K562 (cell line): ENCODE measurements at regions not wholly inside any gene's neighbourhood (a gene's known extent, or its start where the extent isn't known, plus 50 kb on each side); places are given as distances from the start of the nearest gene placed in this dataset.

Source experiments
- BCL6 ChIP-seq: fragments of 250-450 bp; sonication (Bioruptor Pico); IDR thresholded peaks from 2 replicates; pipeline ENCODE4 v1.4.0; 2020
- BHLHE40 ChIP-seq: IDR thresholded peaks from 2 replicates; pipeline ENCODE4 v1.6.1; 2011; ENCODE audit warnings: low read length, improper control_type of control experiment
- CEBPG ChIP-seq, 3 experiments: fragments of 200-800 bp in 1 of 3; sonication (Bioruptor generic) in 1 of 3; sonication (generic) in 1 of 3; formaldehyde crosslinking in 1 of 3; IDR thresholded peaks in 2 of 3; conservative IDR thresholded peaks in 1 of 3; 2 replicates each; pipeline versions ENCODE4 v1.6.1 to v1.8.0; 2016 to 2022; ENCODE audit warnings: missing compliant biosample characterization in 2 of 3, missing genetic modification characterization in 2 of 3, mild to moderate bottlenecking in 1 of 3, missing genetic modification reagents in 1 of 3
- CREBBP ChIP-seq: IDR thresholded peaks from one replicate; pipeline ENCODE4 v1.6.1; 2012; ENCODE audit warnings: low read depth, mild to moderate bottlenecking, control low read depth, inconsistent platforms, low read length
- CSDE1 ChIP-seq, 2 experiments: fragments of 450-650 bp; IDR thresholded peaks; 2 replicates each; pipeline ENCODE4 v1.6.1; 2016; ENCODE audit warnings: mild to moderate bottlenecking in 1 of 2
- DMBX1 ChIP-seq: fragments of 250-450 bp; sonication (Bioruptor Pico); IDR thresholded peaks from 2 replicates; pipeline ENCODE4 v1.8.0; 2022; ENCODE audit warnings: inconsistent platforms, mild to moderate bottlenecking, moderate library complexity, borderline replicate concordance
- DPF2 ChIP-seq: fragments of 450-650 bp; IDR thresholded peaks from 2 replicates; pipeline ENCODE4 v1.6.1; 2016
- IFI16 ChIP-seq: fragments of 250-450 bp; sonication (Bioruptor Pico); IDR thresholded peaks from 2 replicates; pipeline ENCODE4 v2.1.2; 2022; ENCODE audit warnings: mild to moderate bottlenecking, inconsistent platforms
- NFE2 ChIP-seq: IDR thresholded peaks from 2 replicates; pipeline ENCODE4 v1.6.1; 2014; ENCODE audit warnings: antibody characterized with exemption, low read depth
- OTX1 ChIP-seq: fragments of 450-650 bp; formaldehyde crosslinking; IDR thresholded peaks from 2 replicates; pipeline ENCODE4 v1.4.0; 2022; ENCODE audit warnings: mild to moderate bottlenecking
- SIRT6 ChIP-seq: IDR thresholded peaks from one replicate; pipeline ENCODE4 v1.6.1; 2012; ENCODE audit warnings: low read depth, mild to moderate bottlenecking, control low read depth, inconsistent platforms, low read length, moderate library complexity
- SMAD4 ChIP-seq: fragments of 250-450 bp; sonication (Bioruptor Pico); conservative IDR thresholded peaks from 2 replicates; pipeline ENCODE4 v1.8.0; 2021; ENCODE audit warnings: inconsistent platforms, mild to moderate bottlenecking, moderate library complexity
- SNRNP70 ChIP-seq: fragments of 200-400 bp; formaldehyde crosslinking; optimal IDR thresholded peaks from 2 replicates; pipeline ENCODE3; 2017; ENCODE audit warnings: low read depth, low read length
- SP2 ChIP-seq: IDR thresholded peaks from 2 replicates; pipeline ENCODE4 v1.6.1; 2011; ENCODE audit warnings: mild to moderate bottlenecking, low read depth, low read length, moderate library complexity; ENCODE audit not compliant: poor library complexity, severe bottlenecking; ENCODE audit errors: extremely low read depth
- SREBF2 ChIP-seq: sonication (generic); formaldehyde crosslinking; IDR thresholded peaks from 2 replicates; pipeline ENCODE4 v1.4.0; 2020; ENCODE audit warnings: mild to moderate bottlenecking, missing genetic modification reagents
- TOE1 ChIP-seq, 2 experiments: fragments of 450-650 bp in 1 of 2; sonication (generic) in 1 of 2; formaldehyde crosslinking in 1 of 2; IDR thresholded peaks; 2 replicates each; pipeline versions ENCODE4 v1.7.1 to v1.8.0; 2016 to 2022; ENCODE audit warnings: borderline replicate concordance in 2 of 2, mild to moderate bottlenecking in 2 of 2, antibody characterized with exemption in 1 of 2, inconsistent platforms in 1 of 2, low read depth in 1 of 2, missing genetic modification reagents in 1 of 2, moderate library complexity in 1 of 2
- XRCC3 ChIP-seq: fragments of 450-650 bp; IDR thresholded peaks from 2 replicates; pipeline ENCODE4 v1.6.1; 2017; ENCODE audit warnings: mild to moderate bottlenecking, moderate library complexity
- ZEB2 ChIP-seq: fragments of 450-650 bp; IDR thresholded peaks from 2 replicates; pipeline ENCODE4 v1.6.1; 2016
- ZNF12 ChIP-seq: sonication (generic); formaldehyde crosslinking; IDR thresholded peaks from 2 replicates; pipeline ENCODE4 v1.4.0; 2020; ENCODE audit warnings: mild to moderate bottlenecking, missing genetic modification reagents
- ZNF217 ChIP-seq: sonication (generic); formaldehyde crosslinking; IDR thresholded peaks from 2 replicates; pipeline ENCODE4 v1.8.0; 2022; ENCODE audit warnings: mild to moderate bottlenecking, missing genetic modification reagents
- ZNF232 ChIP-seq: sonication (generic); formaldehyde crosslinking; IDR thresholded peaks from 2 replicates; pipeline ENCODE4 v1.8.0; 2022; ENCODE audit warnings: mild to moderate bottlenecking, missing genetic modification reagents
- ZNF311 ChIP-seq: fragments of 250-450 bp; sonication (Bioruptor Pico); IDR thresholded peaks from 2 replicates; pipeline ENCODE4 v1.4.0; 2020; ENCODE audit warnings: mild to moderate bottlenecking, moderate library complexity
- ZNF507 ChIP-seq: conservative IDR thresholded peaks from 2 replicates; pipeline ENCODE4 v1.6.1; 2017; ENCODE audit warnings: missing genetic modification characterization, missing compliant biosample characterization
- ZZZ3 ChIP-seq: fragments of 450-650 bp; IDR thresholded peaks from 2 replicates; pipeline ENCODE4 v1.6.1; 2016; ENCODE audit warnings: antibody characterized with exemption, mild to moderate bottlenecking, moderate library complexity
- TF ChIP-seq, protein P1 (sequence below): fragments of 250-450 bp; sonication (Bioruptor Pico); IDR thresholded peaks from 2 replicates; pipeline ENCODE4 v1.8.0; 2022; ENCODE audit warnings: moderate library complexity, mild to moderate bottlenecking, inconsistent platforms
- TF ChIP-seq, protein P2 (sequence below): sonication (generic); formaldehyde crosslinking; IDR thresholded peaks from 2 replicates; pipeline ENCODE4 v1.8.0; 2022; ENCODE audit warnings: mild to moderate bottlenecking, missing genetic modification reagents

DNA sequence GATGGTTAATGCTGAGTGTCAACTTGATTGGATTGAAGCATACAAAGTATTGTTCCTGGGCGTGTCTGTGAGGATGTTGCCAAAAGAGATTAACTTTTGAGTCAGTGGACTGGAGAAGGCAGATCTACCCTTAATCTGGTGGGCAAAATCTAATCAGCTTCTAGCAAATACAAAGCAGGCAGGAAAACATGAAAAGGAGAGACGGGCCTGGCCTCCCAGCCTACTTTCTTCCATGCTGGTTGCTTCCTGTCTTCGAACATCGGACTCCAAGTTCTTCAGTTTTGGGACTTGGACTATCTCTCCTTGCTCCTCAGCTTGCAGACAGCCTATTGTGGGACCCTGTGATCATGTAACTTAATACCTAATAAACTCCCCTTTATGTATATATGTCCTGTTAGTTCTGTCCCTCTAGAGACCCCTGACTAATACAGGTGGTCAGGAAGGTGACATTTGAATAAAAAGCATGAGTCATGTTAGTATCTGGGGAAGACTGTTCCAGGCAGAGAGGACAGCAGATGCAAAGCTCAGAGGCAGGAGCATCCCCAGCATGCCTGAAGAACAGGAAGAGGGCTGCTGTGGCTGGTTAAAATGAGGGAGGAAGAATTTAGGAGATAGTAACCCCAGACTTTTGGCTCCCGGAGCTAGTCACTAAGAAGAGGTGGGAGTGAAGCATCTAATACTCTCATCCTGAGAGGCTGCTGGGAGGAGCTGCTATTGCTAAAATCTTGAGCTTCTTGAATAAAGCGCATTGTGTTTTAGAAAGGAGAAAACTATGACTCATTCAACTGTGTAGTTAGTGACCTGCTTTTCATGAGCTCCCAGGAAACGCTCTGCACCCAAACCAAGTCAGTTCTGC, 207.4 kb upstream of the HES1 start (continued):
- TF ChIP-seq, protein P1, sequence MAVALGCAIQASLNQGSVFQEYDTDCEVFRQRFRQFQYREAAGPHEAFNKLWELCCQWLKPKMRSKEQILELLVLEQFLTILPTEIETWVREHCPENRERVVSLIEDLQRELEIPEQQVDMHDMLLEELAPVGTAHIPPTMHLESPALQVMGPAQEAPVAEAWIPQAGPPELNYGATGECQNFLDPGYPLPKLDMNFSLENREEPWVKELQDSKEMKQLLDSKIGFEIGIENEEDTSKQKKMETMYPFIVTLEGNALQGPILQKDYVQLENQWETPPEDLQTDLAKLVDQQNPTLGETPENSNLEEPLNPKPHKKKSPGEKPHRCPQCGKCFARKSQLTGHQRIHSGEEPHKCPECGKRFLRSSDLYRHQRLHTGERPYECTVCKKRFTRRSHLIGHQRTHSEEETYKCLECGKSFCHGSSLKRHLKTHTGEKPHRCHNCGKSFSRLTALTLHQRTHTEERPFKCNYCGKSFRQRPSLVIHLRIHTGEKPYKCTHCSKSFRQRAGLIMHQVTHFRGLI (CRISPR knock-in tag) = no peak
- TF ChIP-seq IFI16 (no peak), BHLHE40 (no peak), CEBPG (CRISPR knock-in tag; IDR thresholded peaks at IDR 0.05) (no peak), CEBPG (tag; conservative IDR thresholded peaks at IDR 0.05 in 1 of 2, IDR thresholded peaks at IDR 0.05 in 1 of 2) (no peak), ZNF232 (CRISPR knock-in tag) (no peak), XRCC3 (no peak), CREBBP (no peak), TOE1 (IDR thresholded peaks at IDR 0.05; ENCODE audit: borderline replicate concordance) (no peak), TOE1 (CRISPR knock-in tag; IDR thresholded peaks at IDR 0.05; ENCODE audit: borderline replicate concordance, low read depth) (no peak), ZNF12 (CRISPR knock-in tag) (no peak), SMAD4 (peak; percentile 45; the same call in 1 of the 2 replicates), ZNF311 (CRISPR knock-in tag) (0 out of 2 replicates have a peak, but pooled peaks have one; percentile 57), NFE2 (peak; percentile 52; the same call in 1 of the 2 replicates), BCL6 (CRISPR knock-in tag) (no peak), ZZZ3 (no peak), OTX1 (no peak), SIRT6 (no peak), ZNF217 (no peak), ZNF507 (tag) (no peak), DPF2 (peak; percentile 84), ZEB2 (0 out of 2 replicates have a peak, but pooled peaks have one; percentile 48), SNRNP70 (no peak), SP2 (no peak), SREBF2 (CRISPR knock-in tag) (no peak), DMBX1 (CRISPR knock-in tag) (no peak), CSDE1 (IDR thresholded peaks at IDR 0.05) (no peak)
- TF ChIP-seq, protein P2, sequence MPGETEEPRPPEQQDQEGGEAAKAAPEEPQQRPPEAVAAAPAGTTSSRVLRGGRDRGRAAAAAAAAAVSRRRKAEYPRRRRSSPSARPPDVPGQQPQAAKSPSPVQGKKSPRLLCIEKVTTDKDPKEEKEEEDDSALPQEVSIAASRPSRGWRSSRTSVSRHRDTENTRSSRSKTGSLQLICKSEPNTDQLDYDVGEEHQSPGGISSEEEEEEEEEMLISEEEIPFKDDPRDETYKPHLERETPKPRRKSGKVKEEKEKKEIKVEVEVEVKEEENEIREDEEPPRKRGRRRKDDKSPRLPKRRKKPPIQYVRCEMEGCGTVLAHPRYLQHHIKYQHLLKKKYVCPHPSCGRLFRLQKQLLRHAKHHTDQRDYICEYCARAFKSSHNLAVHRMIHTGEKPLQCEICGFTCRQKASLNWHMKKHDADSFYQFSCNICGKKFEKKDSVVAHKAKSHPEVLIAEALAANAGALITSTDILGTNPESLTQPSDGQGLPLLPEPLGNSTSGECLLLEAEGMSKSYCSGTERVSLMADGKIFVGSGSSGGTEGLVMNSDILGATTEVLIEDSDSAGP (CRISPR knock-in tag) = no peak
